Stimulated activated naive B cell treated with anti-CD40 and anti-IgM and Interleukin-4, amounts not matched to agents 10 μg/mL and 1 μg/mL and 100 μg/mL, for 72 hours (primary cell): ENCODE measurements at regions not wholly inside any gene's neighbourhood (a gene's known extent, or its start where the extent isn't known, plus 50 kb on each side); places are given as distances from the start of the nearest gene placed in this dataset.
"Not testable (repeated sequence)": the region's sequence is repeated elsewhere in the genome, so short reads cannot be mapped to it uniquely, and the experiment has no call there.

Source experiments
- ATAC-seq, 2 donors: fragments of 150-1000 bp; cut with Tn5 transposase; replicated peaks; 2 replicates each; pipeline ENCODE4 v1.10.0; 2021; ENCODE audit warnings: moderate library complexity in 1 of 2
- DNase-seq: peaks from one replicate; pipeline ENCODE4 v3.0.0; 2021
- H3K27ac Mint-ChIP-seq: one replicate; pipeline ENCODE4 v1.8.0; 2022; ENCODE audit warnings: mild to moderate bottlenecking, mixed read lengths
- H3K27me3 Mint-ChIP-seq, 2 donors: one replicate each; pipeline ENCODE4 v1.8.0; 2022; ENCODE audit warnings: mixed read lengths in 2 of 2
- H3K36me3 Mint-ChIP-seq, 2 donors: one replicate each; pipeline ENCODE4 v1.8.0; 2022; ENCODE audit warnings: mixed read lengths in 2 of 2, mild to moderate bottlenecking in 1 of 2
- H3K4me1 Mint-ChIP-seq, 2 donors: one replicate each; pipeline ENCODE4 v1.8.0; 2022; ENCODE audit warnings: mixed read lengths in 2 of 2, mild to moderate bottlenecking in 1 of 2
- H3K4me3 Mint-ChIP-seq, 2 donors: one replicate each; pipeline ENCODE4 v1.8.0; 2022; ENCODE audit warnings: mild to moderate bottlenecking in 2 of 2, mixed read lengths in 2 of 2, moderate library complexity in 1 of 2
- H3K9me3 Mint-ChIP-seq, 2 donors: one replicate each; pipeline ENCODE4 v1.8.0; 2022; ENCODE audit warnings: mixed read lengths in 2 of 2, mild to moderate bottlenecking in 1 of 2

DNA sequence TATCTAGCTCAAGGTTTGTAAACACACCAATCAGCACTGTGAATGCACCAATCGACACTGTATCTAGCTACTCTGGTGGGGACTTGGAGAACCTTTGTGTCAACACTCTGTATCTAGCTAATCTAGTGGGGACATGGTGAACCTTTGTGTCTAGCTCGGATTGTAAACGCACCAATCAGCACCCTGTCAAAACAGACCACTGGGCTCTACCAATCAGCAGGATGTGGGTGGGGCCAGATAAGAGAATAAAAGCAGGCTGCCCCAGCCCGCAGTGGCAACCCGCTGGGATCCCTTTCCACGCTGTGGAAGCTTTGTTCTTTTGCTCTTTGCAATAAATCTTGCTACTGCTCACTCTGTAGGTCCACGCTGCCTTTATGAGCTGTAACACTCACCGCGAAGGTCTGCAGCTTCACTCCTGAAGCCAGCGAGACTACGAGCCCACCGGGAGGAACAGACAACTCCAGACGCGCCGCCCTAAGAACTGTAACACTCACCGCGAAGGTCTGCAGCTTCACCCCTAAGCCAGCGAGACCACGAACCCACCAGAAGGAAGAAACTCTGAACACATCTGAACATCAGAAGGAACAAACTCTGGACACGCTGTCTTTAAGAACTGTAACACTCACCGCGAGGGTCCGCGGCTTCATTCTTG lies 128.5 kb downstream of the MRPL14 start:
- Mint-ChIP-seq H3K4me1 (peaks cover 21 to 44% of the 10 kb centered on the region in 2 donors), H3K27me3 (peaks cover 24 to 44% of the 10 kb centered on the region in 2 donors), H3K27ac (peak overlapping the region; percentile 37)
- not testable (repeated sequence) for H3K4me3 Mint-ChIP-seq, H3K9me3 Mint-ChIP-seq, H3K36me3 Mint-ChIP-seq, DNase-seq, ATAC-seq

DNA sequence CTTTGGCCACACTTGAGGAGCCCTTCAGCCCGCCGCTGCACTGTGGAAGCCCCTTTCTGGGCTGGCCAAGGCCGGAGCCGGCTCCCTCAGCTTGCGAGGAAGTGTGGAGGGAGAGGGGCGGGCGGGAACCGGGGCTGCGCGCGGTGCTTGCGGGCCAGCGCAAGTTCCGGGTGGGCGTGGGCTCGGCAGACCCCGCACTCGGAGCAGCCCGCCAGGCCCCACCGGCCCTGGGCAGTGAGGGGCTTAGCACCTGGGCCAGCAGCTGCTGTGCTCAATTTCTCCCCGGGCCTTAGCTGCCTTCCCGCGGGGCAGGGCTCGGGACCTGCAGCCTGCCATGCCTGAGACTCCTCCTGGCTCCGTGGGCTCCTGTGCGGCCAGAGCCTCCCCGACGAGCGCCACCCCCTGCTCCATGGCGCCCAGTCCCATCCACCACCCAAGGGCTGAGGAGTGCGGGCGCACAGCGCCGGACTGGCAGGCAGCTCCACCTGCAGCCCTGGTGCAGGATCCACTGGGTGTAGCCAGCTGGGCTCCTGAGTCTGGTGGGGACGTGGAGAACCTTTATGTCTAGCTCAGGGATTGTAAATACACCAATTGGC lies 129.2 kb downstream of the MRPL14 start:
- not testable (repeated sequence) for ATAC-seq, H3K9me3 Mint-ChIP-seq, DNase-seq, H3K4me3 Mint-ChIP-seq, H3K27ac Mint-ChIP-seq, H3K36me3 Mint-ChIP-seq
- peaks cover 23 to 38% of the 10 kb centered on the region in 2 donors for H3K27me3 Mint-ChIP-seq
- peaks cover 20 to 39% of the 10 kb centered on the region in 2 donors for H3K4me1 Mint-ChIP-seq

DNA sequence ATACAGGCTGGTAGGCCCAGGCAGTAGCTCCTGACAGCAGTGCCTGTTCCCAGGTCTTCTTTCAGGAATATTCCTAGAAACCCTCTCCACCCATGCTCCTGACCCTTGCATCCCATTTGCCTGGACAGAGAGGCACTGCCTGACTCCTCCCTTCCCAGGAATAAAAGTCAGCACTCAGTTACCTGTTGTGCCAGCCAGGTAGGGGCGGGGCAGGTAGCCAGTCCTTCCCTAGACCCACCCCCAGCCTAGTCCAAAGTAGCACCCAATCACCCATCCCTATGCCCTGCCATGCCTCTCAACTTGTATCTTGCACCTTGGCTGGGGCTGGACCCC lies 129.9 kb downstream of the MRPL14 start:
- H3K27me3 Mint-ChIP-seq, result peaks cover 23 to 32% of the 10 kb centered on the region in 2 donors
- no peak overlapping the region for H3K4me3 Mint-ChIP-seq
- peaks cover 18 to 34% of the 10 kb centered on the region in 2 donors for H3K4me1 Mint-ChIP-seq
- ATAC-seq (no peak), DNase-seq (no peak)
- peaks cover 3 to 10% of the 10 kb centered on the region in 2 donors for H3K36me3 Mint-ChIP-seq
- H3K9me3 Mint-ChIP-seq, result peaks cover 4% of the 10 kb centered on the region in 2 donors
- no peak overlapping the region for H3K27ac Mint-ChIP-seq

DNA sequence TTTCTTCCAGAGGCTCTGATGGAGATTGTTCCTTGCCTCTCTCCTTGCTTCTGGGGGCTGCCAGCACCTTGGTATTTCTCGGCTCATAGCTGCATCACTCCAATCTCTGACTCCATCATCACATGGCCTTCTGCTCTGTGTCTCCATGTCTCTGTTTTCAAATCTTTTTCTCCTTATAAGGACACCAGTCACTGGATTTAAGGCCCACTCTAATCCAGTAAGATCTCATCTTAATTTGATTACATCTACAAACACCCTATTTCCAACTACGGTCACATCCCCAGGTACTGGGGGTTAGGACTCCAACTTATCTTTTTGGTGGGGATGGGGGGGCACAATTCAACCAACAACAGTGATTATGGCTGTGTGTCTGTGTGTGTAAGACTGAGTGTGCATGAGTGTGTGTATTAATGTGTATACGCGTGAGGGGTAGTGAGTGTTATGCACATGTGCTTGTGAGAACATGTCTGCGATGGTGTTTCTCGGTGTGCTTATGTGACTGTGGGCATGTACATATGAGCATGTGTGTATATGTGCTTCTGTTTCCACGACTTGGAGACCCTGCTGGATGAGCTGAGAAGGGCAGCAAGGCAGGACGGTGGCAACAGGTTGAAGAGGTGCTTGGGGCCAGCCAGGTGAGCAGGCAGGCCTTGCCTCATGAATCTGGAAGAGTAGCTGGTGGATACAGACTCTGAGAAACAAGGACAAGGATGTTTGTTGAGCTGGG lies 130.5 kb downstream of the MRPL14 start:
- DNase-seq (no peak), ATAC-seq (no peak)
- peaks cover 3 to 10% of the 10 kb centered on the region in 2 donors for H3K36me3 Mint-ChIP-seq
- peaks cover 18 to 36% of the 10 kb centered on the region in 2 donors for H3K4me1 Mint-ChIP-seq
- H3K27me3 Mint-ChIP-seq, result peaks cover 23 to 34% of the 10 kb centered on the region in 2 donors
- no peak overlapping the region for H3K27ac Mint-ChIP-seq
- H3K4me3 Mint-ChIP-seq, result no peak overlapping the region
- peaks cover 4% of the 10 kb centered on the region in 2 donors for H3K9me3 Mint-ChIP-seq

DNA sequence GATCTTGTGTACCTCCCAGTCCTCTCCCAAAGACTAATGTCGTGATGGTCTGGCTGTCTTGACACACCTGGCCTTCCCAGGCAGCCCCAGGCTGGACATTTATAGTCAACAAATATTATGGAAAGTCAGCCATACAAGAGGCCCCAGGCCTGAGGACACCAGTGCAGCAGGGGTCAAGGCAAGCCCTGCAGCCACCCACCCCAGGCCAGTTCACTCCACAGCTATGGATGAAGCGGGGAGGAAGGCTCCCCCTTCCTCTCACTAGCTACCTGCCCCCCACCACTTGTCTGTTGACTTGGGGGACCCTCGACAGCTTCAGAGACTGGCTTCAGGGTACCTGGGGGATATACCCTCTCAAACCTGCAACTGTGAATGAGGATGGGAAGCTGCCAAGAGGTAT lies 132.1 kb downstream of the MRPL14 start:
- ATAC-seq, result no peak
- Mint-ChIP-seq H3K4me1 (peaks cover 10 to 21% of the 10 kb centered on the region in 2 donors), H3K27ac (no peak overlapping the region), H3K27me3 (peaks cover 12 to 18% of the 10 kb centered on the region in 2 donors), H3K4me3 (no peak overlapping the region), H3K36me3 (peaks cover 0 to 4% of the 10 kb centered on the region in 2 donors), H3K9me3 (peaks cover 4% of the 10 kb centered on the region in 2 donors)
- no peak for DNase-seq

DNA sequence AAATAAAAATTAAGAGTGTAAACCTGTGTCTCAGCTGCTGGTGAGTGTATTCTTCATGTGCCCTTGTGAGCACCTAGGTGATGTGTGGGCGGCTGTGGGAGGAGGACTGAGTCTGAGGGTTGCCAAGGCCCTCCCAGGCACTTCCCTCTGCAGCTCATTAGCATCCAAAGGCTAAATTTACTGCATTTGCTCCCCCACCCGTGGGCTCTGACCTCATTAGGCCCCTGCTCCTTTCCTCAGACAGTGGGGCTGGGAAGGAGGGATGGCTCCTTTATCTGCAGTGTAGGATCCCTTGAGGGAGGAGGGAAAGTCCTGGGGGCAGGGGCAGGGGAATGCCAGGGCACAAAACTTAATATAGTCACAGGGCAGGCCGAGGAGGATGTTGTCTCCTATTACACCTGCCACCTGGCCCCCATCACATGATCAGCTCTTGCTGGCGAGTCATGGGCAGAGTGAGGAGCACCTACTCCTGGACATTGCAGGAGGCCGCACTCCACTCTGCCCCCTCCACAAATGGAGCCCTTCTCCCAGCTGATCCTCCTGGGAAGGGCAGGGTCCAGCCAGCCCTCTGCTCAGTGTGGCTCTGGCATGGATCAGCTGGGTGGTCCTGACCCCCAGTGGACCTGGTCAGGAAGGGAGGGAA lies 133.2 kb downstream of the MRPL14 start:
- Mint-ChIP-seq H3K4me3 (no peak overlapping the region), H3K9me3 (peaks cover 0 to 1% of the 10 kb centered on the region in 2 donors), H3K36me3 (no peaks in the 10 kb centered on the region), H3K27ac (peak overlapping the region; percentile 37), H3K4me1 (peaks cover 5 to 15% of the 10 kb centered on the region in 2 donors), H3K27me3 (peaks cover 10% of the 10 kb centered on the region in 2 donors)
- ATAC-seq, result peak; percentile 62 to 70
- no peak for DNase-seq

DNA sequence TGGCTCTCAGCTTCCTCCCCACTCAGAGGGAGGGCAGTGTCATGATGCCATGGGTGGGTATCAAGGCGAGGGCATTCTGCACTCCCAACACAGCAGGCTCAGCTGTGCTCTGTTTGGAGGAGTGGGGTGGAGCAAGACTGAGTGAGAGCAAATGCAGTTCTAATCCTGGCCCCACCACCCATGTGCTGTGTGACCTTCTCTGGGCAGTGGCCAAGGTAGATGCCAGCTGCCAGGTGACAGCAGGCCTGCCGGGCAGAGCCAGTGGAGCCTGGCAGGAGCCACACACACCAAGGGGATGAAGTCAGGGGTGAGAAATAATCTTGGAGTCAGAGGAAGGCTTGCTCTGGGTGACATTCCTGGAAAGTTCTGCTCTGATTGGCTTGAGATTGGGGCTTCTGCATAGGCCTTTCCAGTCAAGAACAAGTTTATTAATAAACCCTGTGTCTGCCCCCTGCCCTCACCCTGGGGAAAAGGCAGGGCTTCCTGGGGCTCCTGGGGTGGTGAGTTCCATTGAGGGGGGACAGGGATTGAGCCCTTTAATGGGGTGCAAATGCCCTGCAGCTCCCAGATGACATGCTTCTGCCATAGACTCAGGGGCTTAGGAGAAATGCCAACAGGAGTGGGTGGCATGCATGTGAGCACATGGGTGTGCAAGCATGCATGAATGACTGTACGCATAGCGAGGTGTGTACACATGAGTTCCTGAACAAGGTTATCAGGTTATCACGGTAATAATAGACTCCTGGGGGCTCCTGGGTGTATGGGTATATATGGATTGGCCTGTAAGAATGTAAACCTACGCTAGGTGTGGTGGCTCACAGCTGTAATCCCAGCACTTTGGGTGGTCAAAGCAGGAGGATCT lies 134.2 kb downstream of the MRPL14 start:
- Mint-ChIP-seq H3K4me3 (no peak overlapping the region), H3K27me3 (peaks cover 10% of the 10 kb centered on the region in 2 donors), H3K9me3 (no peaks in the 10 kb centered on the region), H3K27ac (no peak overlapping the region), H3K4me1 (peaks cover 5 to 15% of the 10 kb centered on the region in 2 donors), H3K36me3 (no peaks in the 10 kb centered on the region)
- DNase-seq (no peak), ATAC-seq (peak in 1 of 2 donors; percentile 2)

DNA sequence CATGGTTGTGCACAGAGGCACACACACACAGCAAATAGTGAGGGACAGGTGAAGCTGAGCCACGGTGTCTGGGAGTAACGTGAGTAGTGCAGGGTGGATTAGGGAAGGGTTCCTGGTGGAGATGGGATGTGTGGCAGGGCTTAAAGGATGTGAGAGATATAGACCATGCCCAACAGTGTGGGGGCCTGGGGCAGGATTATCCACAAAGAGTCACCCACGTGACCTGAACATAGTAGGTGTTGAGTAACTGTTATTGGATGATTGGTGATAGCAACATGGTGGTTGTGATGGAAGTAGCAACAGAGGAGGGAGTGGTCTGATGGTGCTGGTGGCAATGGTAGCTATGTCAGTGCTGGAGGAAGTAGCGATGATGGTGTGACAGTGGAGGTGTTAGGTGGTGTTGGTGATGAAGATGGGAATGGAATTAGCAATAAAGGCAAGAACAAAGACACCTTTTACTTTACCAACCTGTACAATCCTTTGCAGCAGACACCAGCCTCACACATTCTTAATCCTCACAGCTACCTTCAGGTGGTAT lies 135.1 kb downstream of the MRPL14 start:
- Mint-ChIP-seq H3K27ac (no peak overlapping the region), H3K4me1 (peaks cover 5 to 15% of the 10 kb centered on the region in 2 donors), H3K36me3 (no peaks in the 10 kb centered on the region), H3K9me3 (no peaks in the 10 kb centered on the region), H3K27me3 (peaks cover 10 to 11% of the 10 kb centered on the region in 2 donors), H3K4me3 (no peak overlapping the region)
- DNase-seq (no peak), ATAC-seq (no peak)

DNA sequence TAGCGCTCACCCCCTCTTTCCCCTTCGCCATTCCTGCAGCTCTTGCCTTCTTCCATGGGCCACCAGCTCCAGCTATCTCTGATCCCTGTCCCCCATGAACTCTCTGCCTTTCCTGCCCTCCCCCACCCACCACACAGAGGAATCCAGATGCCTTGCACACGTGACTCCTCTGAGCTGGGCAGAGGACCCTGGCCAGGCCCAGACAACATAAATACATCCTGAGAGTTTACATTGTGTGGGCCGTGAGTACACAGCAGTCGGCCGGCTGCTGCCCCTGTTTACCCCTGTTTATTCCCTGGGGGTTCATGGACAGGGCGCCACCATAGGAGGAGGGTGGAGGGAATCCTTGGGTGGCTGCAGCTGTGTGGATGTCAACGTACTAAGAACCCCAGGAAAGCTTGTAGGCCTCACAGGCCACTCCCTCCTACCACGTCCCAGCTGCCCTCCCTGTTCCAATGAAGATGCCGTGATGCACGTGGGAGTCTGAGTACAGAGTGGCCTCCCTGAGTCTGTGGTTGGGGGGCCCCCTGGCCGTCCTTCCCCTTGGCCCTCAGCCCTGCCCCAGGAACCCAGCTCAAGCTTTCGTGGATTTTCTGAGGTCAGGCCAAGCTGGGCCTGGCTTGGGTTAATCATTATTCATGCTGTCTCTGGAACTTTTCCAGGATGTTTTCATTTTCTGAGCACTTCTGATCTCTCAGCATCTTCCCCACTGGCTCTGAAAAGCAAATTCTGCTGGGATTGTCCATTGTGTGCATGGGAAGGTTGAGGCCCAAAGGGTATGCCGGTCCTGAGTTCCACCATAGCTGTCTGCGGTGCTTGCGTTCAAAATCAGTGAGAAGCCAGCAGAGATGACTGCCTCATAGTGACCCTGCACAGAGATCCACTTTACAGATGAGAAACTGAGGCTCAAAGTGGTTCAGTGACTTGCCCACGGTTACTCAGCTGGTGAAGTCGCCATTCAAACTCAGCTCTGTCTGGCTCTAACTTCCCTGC lies 136.3 kb downstream of the MRPL14 start:
- no peaks in the 10 kb centered on the region for H3K9me3 Mint-ChIP-seq
- ATAC-seq, result no peak
- peaks cover 13 to 19% of the 10 kb centered on the region in 2 donors for H3K27me3 Mint-ChIP-seq
- peaks cover 5 to 15% of the 10 kb centered on the region in 2 donors for H3K4me1 Mint-ChIP-seq
- no peak overlapping the region for H3K4me3 Mint-ChIP-seq
- no peak for DNase-seq
- no peak overlapping the region for H3K27ac Mint-ChIP-seq
- H3K36me3 Mint-ChIP-seq, result no peaks in the 10 kb centered on the region

DNA sequence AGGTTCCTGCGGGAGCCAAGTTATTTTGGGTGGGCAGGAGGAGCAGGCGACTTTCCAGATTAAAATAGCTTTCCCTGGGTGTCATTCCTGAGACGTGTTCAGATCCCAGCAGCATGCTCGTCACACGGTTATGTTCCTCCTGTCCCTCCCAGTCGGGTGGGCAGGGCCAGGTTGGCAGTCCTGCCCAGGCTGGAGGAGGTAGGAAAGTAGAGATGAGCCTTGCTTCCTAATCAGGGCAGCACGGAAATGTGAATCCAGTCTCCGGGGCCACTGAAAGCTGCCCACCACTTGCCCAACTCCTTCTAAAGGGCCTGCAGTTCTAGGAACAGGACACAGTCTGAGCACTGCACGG lies 137.0 kb downstream of the MRPL14 start:
- no peak overlapping the region for H3K4me3 Mint-ChIP-seq
- ATAC-seq (no peak), DNase-seq (no peak)
- H3K27ac Mint-ChIP-seq, result no peak overlapping the region
- H3K27me3 Mint-ChIP-seq, result peaks cover 13 to 19% of the 10 kb centered on the region in 2 donors
- no peaks in the 10 kb centered on the region for H3K9me3 Mint-ChIP-seq
- no peaks in the 10 kb centered on the region for H3K36me3 Mint-ChIP-seq
- H3K4me1 Mint-ChIP-seq, result peaks cover 5 to 15% of the 10 kb centered on the region in 2 donors

DNA sequence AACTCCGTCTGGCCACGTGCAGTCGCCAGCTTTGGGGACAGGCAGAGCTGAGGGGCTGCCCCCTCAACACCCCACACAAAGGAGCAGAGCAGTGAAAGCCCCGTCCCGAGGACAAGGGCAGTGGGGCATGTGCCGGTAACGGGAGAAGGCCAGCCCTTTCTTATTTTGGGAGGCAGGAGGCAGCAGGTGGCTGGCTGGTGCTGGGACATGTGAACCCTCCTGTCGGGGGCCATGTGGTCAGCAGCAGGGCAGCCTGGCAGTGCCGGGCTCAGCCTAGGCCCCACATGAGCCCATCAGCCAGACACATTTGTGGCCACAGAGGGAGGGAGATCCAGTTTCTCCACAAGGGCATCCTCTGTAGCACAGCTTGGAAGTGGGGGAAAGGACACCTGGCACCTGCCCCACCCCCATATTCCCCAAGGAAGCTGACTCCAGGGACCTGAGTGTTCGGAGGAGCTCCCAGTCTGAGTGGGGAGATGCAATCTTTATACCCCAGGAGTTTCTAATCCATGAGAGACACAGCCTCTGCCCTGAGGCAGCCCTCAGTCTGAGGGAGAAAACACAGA lies 137.6 kb downstream of the MRPL14 start:
- Mint-ChIP-seq H3K27ac (no peak overlapping the region), H3K4me1 (peaks cover 5 to 15% of the 10 kb centered on the region in 2 donors), H3K4me3 (no peak overlapping the region), H3K9me3 (no peaks in the 10 kb centered on the region), H3K36me3 (no peaks in the 10 kb centered on the region), H3K27me3 (peaks cover 13 to 19% of the 10 kb centered on the region in 2 donors)
- DNase-seq (no peak), ATAC-seq (no peak)

DNA sequence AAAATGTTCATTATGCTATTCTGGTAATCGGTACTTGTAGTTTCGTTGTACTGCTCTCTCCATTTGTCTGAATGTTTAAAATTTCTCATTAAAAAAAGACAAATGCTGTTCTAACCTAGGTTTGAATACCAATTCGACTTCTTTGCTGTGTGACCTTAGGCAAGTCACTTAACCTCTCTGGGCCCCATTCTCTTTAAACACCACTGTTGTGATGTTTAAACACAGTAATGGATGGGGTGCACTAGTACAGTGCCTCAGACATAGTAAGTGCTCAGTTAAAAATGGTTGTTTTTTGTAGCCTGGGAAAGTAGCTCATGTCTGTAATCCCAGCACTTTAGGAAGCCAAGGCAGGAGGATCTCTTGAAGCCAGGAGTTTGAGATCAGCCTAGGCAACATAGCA lies 138.5 kb downstream of the MRPL14 start:
- DNase-seq, result no peak
- H3K36me3 Mint-ChIP-seq, result no peaks in the 10 kb centered on the region
- no peak overlapping the region for H3K4me3 Mint-ChIP-seq
- no peak for ATAC-seq
- H3K27ac Mint-ChIP-seq, result no peak overlapping the region
- peaks cover 2 to 9% of the 10 kb centered on the region in 2 donors for H3K4me1 Mint-ChIP-seq
- H3K9me3 Mint-ChIP-seq, result no peaks in the 10 kb centered on the region
- peaks cover 21 to 25% of the 10 kb centered on the region in 2 donors for H3K27me3 Mint-ChIP-seq
